Middle frontal gyrus (tissue), 1 donor: ENCODE measurements at regions not wholly inside any gene's neighbourhood (a gene's known extent, or its start where the extent isn't known, plus 50 kb on each side); places are given as distances from the start of the nearest gene placed in this dataset.

Source experiments
- DNase-seq: peaks from one replicate; pipeline ENCODE4 v3.0.0-alpha.2; 2015; ENCODE audit warnings: low spot score; ENCODE audit errors: extremely low spot score

DNA sequence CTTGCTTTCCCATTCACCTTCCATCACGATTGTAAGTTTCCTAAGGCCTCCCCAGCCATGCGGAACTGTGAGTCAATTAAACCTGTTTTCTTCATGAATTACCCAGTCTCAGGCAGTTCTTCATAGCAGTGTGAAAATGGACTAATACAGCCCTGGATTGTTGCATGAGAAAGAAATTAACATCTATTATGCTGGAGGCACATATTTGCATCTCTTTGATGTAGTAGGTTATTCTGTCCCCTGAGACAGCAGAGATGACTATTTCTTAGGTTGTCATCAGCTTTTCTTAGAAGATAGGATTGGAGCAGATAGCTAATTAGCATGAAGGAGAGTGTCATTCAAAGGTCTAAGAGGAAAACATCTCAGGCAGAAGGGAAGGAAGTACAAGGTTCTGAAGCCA is 166.2 kb downstream of the OMA1 start:
- no peak for DNase-seq

DNA sequence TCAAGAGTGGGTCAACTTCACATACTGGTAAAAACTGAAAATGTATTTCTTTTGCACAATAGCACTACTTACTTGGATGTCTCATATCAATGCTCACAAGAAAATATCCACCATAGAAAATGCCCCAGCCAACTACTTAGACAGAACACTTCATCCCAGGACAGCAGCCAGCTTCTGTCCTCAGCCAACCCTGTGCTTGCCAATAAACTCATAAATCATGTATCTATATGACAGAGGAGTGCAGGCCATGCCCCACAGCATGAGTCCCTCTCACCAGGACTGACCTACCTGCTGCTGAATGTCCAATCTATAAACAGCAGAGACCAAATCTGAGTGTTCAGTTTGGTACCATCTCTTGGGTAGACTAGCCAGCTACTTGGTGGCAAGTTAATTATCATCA is 179.3 kb downstream of the OMA1 start:
- no peak for DNase-seq

DNA sequence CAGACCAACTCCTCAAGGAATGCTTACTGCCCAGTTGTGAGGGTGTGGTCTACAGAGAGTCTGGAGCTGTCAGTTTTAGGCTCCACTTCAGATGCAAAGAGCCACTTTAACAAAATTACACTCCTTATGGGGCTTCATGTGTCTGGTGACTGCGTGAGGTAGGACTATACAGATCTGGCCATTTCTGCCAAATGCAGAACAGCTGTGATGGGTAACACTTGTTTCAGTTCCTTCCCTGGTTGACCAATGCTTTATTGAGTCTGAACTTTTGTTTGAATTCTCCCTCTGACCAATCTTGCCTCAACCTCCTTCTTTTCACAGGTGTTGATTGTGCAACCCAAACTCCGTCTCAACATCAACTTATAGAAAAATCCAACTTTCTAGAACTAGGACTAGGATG is 181.2 kb downstream of the OMA1 start:
- DNase-seq = no peak

DNA sequence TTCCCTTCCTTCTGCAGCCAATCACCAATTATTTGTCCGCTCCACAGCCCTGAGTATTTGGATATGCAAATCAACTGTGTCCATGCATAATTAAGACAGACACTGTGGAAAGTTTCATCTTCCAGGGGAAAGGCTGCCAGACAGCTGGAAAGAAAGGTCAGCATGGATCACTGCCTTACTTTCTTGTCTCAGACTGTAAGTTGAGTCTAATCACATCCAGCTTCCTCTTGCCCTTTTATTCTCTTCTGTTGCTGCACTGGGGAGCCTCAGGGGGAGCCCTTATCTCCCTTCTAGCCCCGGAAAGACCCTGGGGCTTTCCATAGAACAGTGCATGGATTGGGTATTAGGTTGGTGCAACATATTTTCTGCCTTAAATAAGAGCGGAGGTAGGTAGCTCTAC is 182.9 kb downstream of the OMA1 start:
- DNase-seq = no peak

DNA sequence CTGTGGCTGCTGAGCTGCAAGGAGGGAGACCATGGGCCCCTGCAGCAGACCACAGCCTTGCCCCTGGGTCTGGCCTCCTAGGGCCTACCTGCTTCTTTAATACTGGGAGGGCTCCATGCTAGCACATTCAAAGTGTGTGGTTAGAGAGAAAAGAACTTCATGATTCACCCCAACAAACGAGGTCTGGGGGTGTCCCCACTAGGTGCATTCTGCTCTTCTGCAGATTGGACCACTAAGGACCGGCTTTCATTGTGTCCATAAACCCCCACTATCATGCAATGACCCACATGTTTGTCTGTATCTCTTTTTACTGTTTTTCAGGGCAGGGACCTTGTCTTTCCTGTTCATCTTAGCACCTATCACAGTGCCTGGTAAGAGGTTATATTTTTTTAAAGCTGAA is 185.4 kb downstream of the OMA1 start:
- DNase-seq = no peak

DNA sequence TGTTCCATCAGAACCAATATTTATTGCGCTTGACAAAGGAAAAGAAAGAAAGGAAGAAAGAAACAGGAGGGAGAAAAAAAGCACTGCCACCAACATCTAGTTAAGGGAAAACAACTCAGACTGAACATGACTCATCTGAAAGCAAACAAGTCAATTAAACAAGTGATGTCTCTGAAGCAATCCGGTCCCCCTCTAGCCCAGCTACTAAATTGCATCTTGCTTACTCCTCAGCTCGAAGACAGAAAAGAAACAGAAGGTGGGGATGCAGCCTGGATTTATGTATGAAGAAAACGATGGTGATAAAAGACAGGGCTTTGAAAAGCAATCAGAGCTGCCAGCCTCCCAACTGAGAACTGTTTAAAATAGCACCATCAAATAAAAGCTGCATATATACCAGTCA is 188.2 kb downstream of the OMA1 start:
- no peak for DNase-seq

DNA sequence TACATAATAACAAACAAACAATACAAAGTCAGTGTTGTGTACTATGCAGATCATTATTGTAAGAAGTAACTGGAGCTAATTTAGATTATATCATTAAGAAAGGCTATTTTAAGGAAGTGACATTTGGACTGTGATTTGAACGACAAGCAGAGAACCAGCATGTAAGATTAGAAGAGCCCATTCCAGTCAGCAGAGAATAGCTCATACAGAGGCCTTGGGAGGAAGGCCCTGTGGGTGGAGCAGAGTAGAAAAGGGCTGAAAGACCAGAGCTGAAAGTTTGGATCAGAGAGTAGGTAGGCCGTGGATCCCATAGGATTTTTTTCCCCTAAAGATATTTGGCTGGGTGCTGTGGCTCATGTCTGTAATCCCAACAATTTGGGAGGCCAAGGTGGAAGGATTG is 190.1 kb downstream of the OMA1 start:
- no peak for DNase-seq

DNA sequence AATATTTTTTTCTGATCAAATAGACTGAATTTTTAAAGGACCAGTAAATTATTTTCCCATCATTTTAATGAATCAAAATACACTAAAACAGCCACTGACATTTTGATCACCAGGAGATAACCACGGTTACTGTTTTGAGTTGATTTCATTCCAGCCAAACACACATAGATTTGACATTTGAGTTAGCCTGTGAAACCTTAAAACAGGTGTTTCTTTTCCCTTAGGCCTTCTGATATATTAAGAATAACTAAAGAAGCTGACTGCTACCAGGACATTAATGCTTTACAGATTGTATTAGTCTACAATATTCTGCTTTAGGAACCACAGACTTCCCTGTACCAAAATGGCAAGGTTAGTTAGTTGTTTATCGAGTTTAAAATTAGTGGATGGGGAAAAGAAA is 193.4 kb downstream of the OMA1 start:
- DNase-seq = no peak

DNA sequence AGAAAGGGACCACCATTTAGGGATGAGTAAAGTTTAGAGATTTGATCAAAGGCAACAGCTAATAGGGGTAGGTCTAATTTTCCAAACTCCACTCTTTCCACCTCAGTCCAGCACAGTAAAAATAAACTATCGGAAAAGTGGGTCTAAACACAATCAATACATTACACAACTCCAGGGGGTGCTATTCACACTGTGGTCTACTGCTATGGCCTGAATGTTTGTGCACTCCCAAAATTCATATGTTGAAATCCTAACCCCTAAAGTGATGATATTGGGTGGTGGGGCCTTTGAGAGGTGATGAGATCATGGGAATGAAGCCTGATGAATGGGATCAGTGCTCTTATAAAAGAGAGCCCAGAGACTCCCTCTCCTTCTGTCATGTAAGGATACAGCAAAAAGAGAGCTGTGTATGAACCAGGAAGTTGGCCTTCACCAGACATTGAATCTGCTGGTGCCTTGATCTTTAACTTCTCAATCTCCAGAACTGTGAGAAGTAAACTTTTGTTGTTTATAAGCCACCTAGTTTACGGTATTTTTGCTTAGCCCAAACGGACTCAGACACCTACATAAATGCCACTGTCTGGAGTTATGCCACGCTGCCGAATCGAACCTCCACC is 193.9 kb downstream of the OMA1 start:
- no peak for DNase-seq

DNA sequence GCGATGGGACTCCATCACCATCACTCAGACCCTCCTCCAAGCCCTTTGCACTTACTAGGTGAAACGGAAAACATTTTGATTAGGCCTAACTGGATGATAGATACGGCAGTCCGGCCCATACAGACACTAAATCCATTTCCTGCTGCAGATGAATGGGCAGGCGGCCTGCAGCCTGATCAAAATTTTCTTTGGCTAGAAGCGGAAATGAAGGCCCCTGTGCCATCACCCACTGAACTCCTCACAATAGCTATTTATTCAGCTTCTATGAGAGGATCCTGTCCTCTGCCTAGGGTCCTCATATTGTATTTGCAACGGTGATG is 200.5 kb downstream of the OMA1 start:
- no peak for DNase-seq

DNA sequence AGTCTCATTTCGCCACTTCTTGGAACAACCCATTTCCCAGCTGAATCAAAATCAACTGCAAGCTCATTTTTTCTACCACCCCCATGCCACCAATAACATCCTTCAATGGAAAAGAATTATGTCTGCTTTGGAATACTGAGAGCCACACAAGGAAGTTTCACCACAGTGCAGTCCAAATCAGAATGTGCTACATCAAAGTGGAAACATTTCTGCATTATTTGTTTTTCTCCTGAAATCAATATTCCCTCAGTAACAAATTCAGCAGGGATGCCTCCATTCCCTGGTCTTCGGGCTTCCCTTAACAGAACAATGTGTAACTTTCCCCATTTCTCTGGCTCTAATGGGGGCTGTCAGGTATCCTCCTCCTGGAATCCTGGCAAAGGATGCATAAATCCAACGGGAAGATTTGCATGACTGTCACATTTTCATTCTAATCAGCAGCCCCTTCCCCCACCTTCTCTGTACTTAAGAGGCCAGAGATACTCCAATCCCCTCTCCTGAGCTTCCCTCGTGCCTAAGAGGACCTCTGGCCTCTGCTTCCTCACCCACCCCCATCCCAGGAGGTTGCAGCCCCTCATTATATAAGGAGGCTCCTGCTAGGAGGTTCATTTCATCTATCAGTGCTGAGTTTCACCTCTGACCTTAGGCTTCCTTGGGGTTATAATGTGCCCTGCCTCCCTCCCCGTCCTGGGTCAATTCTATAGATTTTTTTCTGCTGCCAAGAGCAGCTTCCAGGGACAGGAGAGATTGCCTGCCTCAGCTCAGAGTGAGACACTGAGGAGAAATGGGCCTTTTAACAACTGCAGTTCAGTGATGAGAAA is 201.1 kb downstream of the OMA1 start:
- DNase-seq = no peak

DNA sequence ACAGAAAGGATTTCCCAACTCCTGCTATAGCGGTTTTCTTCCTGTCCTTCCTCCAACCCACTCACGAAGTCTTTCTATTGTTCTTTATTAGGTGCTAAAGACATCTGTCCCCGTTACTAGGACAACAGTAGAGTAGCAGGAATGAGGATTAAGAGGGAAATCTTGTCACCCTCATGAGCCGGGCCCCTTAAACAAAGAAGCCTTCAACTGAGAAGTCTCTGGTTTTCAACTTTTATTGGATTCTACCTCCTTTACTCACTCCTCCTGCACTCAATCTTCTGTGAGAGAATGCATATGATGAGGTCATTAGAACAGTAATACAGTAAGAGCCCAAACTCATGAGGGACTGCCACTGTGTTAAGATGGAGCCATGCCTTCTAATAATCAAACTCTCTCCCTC is 206.3 kb downstream of the OMA1 start:
- DNase-seq = no peak

DNA sequence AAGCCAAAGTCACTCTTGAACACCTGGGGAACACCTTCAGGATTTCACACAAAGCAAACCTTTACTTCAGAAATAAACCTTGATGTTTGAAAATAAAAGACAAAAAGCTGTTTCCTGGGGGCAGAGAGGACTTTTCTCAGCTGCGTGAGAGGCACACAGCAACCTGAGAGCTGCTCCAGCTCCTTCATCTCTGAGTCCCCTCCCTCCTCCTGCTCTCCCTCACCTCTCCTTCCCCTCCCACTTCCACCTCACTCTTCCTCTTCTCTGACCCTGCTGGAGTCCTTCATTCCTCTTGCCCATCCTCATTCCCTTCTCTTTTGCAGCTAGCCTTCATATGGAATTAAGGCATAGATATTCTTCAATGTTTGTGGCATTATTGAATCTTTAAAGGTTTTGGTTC is 208.4 kb downstream of the OMA1 start:
- no peak for DNase-seq

DNA sequence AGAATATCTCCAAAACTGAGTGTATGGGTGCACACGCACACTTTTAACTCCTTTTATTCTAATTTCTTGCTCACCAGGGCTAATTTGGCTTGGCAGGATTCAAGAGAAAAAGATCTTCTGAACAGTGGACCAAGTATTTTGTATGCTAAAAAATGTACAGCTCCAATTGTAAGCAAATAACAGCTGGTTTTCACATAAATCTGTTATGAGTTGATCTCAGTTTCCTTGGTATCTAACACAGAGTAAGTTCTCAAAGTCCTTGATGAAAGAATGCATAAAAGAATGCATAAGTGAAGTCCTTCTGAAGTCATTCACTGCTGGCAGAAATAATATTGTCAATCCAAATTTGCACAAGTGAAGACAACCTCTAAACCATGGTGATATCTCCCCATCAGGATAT is 213.0 kb downstream of the OMA1 start:
- DNase-seq = no peak

DNA sequence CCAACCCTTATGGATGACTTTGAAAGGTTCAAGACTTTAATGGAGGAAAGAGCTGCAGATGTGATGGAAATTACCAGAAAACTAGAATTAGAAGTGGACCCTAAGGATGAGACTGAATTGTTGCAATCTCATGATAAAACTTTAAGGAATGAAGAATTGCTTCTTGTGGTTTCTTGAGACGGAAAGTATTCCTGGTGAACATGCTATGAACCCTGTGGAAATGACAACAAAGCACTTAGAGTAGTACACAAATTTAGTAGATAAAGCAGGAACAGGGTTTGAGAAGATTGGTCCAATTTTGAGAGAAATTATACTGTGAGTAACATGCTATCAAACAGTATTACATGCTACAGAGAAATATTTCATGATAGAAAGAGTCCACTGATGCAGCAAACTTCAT is 215.4 kb downstream of the OMA1 start:
- no peak for DNase-seq

DNA sequence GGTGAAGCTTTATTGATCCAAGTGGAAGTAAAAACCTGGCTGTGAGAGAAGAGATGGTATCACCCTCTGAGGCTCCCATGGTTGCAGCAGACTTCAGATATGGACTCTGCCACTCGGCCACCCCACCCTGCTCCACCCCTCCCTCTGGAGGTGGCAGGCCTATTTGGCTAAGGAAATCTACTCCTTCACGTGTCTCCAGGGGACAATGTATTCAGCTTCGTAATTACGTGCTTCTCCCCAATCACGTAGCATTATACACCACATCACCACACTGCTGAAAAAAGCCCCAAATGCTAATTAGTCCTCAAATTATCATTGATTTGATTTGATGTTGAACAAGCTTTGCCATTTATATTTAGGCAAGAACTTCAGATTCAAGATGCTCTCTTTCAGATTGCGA is 220.7 kb downstream of the OMA1 start:
- DNase-seq = no peak

DNA sequence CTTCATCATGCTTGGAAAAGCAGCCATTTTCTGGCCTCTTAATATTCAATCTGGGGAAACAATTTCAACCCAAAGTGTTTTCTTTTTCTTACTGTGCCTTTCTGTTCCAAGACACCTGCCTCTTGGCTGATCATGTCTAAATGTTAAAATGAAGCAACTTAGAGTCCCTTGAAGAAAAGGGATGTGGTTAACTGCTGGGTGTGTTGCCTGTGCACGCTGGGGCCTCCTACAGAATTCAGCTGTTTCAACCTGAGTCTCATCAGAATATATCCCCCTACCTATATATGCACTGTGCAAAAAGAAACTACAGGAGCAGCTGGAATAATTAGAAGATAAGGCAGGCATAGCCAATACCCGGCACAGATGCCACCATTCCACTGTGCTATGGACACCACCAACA is 222.0 kb downstream of the OMA1 start:
- no peak for DNase-seq

DNA sequence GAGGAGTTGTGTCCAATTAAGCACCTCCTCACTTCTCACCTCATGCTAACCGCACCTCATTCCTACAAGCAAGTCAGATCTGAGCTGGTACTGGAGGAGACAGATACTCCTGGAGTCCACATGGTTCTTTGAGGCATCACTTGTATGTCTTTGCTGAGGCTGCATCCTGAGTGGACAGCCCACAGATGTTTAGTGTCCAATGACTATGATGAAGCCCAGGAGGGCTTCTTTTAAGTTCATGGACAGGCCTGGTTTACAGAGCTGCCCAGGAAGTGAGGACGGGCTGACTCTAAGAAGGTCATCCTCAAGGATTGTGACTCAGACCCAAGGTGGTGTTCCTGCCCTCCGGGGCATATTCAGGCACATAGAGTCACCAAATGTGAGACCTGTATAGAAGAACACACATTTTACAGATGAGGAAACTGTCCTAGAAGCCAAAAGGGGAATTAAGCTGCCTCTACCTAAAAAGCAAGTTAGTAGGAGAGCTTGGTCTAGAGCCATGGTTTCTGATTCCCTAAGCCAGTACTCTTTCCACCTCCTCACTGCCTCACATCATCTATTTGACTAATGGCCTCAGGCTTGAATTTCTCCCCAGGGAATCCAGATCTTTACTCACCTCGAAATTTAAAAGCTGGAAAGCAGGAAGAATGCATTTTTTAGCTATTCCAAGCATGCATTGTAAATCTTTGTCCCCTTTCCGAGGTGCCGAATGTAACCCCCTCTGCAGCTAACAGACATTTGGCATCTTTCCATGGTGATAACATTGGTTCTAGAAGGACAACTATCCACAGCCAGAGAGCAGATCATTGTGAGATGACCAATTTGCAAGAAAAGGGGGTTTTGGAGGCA is 228.1 kb downstream of the OMA1 start:
- DNase-seq = no peak

DNA sequence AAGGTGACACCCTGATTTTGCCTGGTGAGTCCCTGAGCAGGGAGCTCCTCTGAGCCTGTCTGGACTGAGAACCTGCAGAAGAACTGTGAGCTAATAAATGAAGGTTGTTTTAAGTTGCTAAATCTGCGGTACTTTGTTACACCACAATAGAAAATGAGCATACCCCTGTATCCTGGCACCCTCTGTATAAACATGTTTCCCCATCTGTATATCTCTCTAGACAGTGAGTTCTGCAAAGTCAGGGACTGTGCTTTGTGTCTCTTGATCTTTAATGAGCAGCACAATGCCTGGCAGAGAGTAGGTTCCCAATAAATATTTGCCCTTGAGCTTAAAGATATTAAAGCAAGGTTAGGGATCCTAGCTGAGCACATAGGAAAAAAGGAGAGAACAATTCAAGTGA is 228.8 kb downstream of the OMA1 start:
- DNase-seq = no peak

DNA sequence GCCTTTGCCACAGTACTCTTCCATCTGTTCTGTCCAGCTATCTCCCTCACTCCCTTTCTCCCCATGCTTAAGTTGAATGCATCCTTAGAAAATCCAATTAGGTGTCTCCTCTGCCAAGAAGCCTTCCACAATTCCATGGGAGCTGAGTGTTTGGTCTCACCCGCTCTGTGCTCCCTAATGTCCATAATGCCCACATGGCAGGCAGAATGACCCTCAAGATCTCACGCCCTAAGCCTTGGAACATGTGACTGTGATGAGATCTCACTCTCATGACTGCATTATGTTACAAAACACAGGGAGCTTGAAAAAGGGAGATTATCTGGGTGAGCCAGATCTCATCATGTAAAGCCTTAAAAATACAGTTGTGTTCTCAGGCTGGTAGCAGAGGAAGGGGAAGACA is 229.4 kb downstream of the OMA1 start:
- no peak for DNase-seq

DNA sequence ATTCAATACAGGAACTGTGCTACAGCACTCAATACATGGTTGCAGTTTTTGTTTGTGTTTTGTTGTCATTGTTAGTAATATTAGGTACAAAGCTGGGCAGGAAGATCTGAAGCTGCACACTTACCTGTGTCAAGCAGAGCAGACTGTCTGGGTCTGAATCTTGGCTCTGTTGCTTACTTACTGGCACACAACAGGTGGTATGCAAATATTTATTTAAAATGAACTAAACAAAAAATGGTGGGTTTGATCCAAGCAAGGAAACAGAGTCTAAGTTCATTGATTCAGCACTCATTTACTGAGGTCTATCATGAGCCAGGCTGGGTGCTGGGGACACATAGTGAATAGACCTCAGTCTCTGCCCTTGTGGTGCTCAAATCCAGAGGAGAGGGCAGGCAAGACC is 230.4 kb downstream of the OMA1 start:
- DNase-seq = no peak

DNA sequence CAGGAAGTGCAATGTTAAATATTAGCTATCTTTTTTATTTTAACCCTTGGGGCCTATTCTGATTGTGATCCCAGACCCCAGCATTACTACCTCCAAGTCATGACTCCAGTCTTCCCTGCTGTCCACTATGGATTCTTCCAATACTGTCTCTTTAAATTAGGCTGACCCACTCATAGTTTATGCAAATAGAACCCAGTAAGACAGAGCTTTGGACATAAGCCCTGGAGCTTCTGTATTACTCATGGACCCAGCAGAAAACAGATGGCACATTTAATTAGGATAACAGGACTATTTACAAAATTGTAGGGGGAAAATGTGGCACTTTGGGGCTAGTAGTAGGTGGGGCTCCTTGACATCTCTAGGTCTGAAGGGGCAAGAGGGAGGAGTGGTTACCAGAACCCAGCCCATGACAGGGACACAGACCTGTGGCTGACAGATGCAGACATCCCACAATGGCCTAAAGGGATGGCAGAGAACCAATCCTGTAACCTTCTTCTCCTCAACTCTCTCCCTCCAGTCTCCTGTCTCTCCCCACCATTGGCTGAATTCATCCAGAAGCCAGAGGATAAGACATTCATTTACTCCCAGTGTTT is 233.5 kb downstream of the OMA1 start:
- DNase-seq = no peak
